Testis (tissue), 2 donors: ENCODE measurements at regions not wholly inside any gene's neighbourhood (a gene's known extent, or its start where the extent isn't known, plus 50 kb on each side); places are given as distances from the start of the nearest gene placed in this dataset.
A peak's percentile ranks its signal among the peaks of the same experiment; 100 is the strongest.
"Not testable (repeated sequence)": the region's sequence is repeated elsewhere in the genome, so short reads cannot be mapped to it uniquely, and the experiment has no call there.

Source experiments
- DNase-seq: peaks from one replicate; pipeline ENCODE4 v3.0.0-alpha.2; 2019
- H3K27ac ChIP-seq, 2 donors: fragments of 200-600 bp; sonication (generic); one replicate each; pipeline ENCODE4 v1.5.1; 2019
- H3K27me3 ChIP-seq: fragments of 200-600 bp; sonication (generic); one replicate; pipeline ENCODE4 v1.5.1; 2019
- H3K36me3 ChIP-seq: fragments of 200-600 bp; sonication (generic); one replicate; pipeline ENCODE4 v1.5.1; 2017; ENCODE audit warnings: low read depth; ENCODE audit errors: missing control alignments
- H3K4me1 ChIP-seq: fragments of 200-600 bp; sonication (generic); one replicate; pipeline ENCODE4 v1.5.1; 2019
- H3K4me3 ChIP-seq, 2 donors: fragments of 200-600 bp; sonication (generic); one replicate each; pipeline ENCODE4 v1.5.1; 2017 to 2019
- H3K9me3 ChIP-seq: fragments of 200-600 bp; sonication (generic); one replicate; pipeline ENCODE4 v1.5.1; 2017
- POLR2A ChIP-seq: fragments of 450-650 bp; IDR thresholded peaks from one replicate; pipeline ENCODE4 v1.6.1; 2017; ENCODE audit warnings: antibody characterized with exemption, mild to moderate bottlenecking, moderate library complexity
- WGBS, 2 donors: methylation state at CpG; one replicate each; pipeline ENCODE4 v1.1.5; 2018; 5-methylcytosine and 5-hydroxymethylcytosine counted together
- intact Hi-C: fragments of 100-400 bp; cut with DNase I; formaldehyde crosslinking; loops from one replicate; pipeline ENCODE4 v1.15.1; 2023; ENCODE audit warnings: low total_unique reads
- TF ChIP-seq, protein P1 (sequence below), 3 experiments: fragments of 450-650 bp in 2 of 3; fragments of 200-600 bp in 1 of 3; sonication (generic) in 1 of 3; IDR thresholded peaks; one replicate each; pipeline ENCODE4 v1.5.1; 2016 to 2019; ENCODE audit warnings: antibody characterized with exemption in 3 of 3, mild to moderate bottlenecking in 2 of 3, moderate library complexity in 1 of 3

DNA sequence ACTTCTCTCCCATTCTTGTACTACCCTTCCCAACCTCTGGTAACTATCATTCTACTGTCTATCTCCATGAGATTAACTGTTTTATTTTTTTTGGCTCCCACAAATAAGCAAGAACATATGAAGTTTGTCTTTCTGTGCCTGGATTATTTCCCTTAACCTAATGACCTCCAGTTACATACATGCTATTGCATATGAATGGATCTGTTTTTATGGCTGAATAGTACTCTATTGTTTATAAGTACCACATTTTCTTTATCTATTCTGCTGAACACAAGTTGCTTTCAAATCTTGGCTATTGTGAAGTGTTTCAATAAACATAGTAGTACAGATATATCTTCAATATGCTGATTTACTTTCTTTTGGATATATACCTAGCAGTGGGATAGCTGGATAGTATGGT lies 376.6 kb upstream of the KCND2 start:
- no peaks in the 10 kb centered on the region for H3K4me1 ChIP-seq
- no peak overlapping the region for H3K4me3 ChIP-seq
- no peak for DNase-seq
- no peaks in the 10 kb centered on the region for H3K36me3 ChIP-seq
- TF ChIP-seq POLR2A, result no peak
- TF ChIP-seq, protein P1, sequence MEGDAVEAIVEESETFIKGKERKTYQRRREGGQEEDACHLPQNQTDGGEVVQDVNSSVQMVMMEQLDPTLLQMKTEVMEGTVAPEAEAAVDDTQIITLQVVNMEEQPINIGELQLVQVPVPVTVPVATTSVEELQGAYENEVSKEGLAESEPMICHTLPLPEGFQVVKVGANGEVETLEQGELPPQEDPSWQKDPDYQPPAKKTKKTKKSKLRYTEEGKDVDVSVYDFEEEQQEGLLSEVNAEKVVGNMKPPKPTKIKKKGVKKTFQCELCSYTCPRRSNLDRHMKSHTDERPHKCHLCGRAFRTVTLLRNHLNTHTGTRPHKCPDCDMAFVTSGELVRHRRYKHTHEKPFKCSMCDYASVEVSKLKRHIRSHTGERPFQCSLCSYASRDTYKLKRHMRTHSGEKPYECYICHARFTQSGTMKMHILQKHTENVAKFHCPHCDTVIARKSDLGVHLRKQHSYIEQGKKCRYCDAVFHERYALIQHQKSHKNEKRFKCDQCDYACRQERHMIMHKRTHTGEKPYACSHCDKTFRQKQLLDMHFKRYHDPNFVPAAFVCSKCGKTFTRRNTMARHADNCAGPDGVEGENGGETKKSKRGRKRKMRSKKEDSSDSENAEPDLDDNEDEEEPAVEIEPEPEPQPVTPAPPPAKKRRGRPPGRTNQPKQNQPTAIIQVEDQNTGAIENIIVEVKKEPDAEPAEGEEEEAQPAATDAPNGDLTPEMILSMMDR (IDR thresholded peaks at IDR 0.05), result no peak
- no peaks in the 10 kb centered on the region for H3K9me3 ChIP-seq
- no peak overlapping the region for H3K27ac ChIP-seq
- intact Hi-C loops, result no loop called here
- no peaks in the 10 kb centered on the region for H3K27me3 ChIP-seq

DNA sequence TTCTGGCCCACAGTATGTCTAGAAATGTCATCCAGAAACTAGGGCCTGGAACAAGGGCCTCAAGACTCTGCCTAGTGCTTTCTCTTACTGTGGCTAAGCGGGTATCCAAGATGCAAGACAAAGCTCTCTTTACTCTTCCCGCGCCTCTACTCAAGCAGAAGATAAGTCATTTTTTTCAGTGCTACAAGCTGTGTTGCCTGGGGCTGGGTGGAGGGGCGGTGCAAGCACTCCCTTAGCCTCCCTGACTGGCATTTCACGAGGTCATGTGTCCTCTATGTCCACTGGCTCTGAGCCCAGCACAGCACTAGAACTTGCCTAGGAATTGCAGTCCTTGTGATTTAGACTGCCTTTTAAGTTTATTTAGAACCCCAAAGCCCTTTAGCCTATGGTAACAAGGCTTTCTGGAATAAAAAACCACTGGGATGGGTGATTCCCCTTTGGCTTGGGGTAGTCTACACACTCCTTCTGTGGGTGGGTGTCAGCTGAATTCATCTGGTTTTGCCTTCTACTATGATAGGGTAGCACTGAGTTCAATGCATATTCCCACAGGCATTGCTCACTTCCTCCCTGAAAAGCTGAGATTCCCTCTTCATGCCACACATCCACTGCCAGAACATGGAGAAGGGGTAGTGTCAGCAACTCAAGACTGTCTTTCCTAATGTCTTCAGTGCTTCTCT lies 371.8 kb upstream of the KCND2 start:
- Histone ChIP-seq H3K36me3 (no peaks in the 10 kb centered on the region), H3K27me3 (no peaks in the 10 kb centered on the region), H3K9me3 (no peaks in the 10 kb centered on the region), H3K27ac (no peak overlapping the region), H3K4me3 (no peak overlapping the region), H3K4me1 (no peaks in the 10 kb centered on the region)
- 80 to 84% methylated on average over 4 to 5 of the region's 5 CpGs for WGBS, 2 donors
- intact Hi-C loops, result no loop called here
- no peak for TF ChIP-seq POLR2A
- TF ChIP-seq, protein P1 (IDR thresholded peaks at IDR 0.05), result no peak
- peak; percentile 48 for DNase-seq

DNA sequence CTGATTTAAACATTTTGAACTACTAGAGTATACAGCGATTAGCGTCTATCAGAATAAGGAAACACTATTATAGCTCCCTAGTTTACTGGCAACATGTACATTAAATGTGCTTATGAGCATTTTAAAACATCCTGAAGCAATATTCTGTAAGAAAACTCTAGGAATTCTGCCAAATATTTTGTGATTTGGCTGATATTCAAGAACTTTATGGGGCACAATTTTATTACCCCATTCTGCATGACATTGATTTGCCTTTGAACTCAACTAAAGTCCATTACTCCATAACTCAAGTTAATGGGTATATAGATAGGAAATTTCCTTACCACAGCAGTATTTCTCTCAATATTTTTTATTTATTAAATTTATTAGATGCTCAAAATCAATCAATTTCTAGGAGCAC lies 369.9 kb upstream of the KCND2 start:
- no peak for TF ChIP-seq POLR2A
- TF ChIP-seq, protein P1 (IDR thresholded peaks at IDR 0.05), result no peak
- no peak overlapping the region for H3K27ac ChIP-seq
- H3K4me3 ChIP-seq, result no peak overlapping the region
- no peaks in the 10 kb centered on the region for H3K27me3 ChIP-seq
- no peaks in the 10 kb centered on the region for H3K36me3 ChIP-seq
- H3K9me3 ChIP-seq, result no peaks in the 10 kb centered on the region
- no peak for DNase-seq
- no peaks in the 10 kb centered on the region for H3K4me1 ChIP-seq
- WGBS, 2 donors, result 79 to 85% methylated on average over 2 of the region's 2 CpGs
- intact Hi-C loops, result no loop called here

DNA sequence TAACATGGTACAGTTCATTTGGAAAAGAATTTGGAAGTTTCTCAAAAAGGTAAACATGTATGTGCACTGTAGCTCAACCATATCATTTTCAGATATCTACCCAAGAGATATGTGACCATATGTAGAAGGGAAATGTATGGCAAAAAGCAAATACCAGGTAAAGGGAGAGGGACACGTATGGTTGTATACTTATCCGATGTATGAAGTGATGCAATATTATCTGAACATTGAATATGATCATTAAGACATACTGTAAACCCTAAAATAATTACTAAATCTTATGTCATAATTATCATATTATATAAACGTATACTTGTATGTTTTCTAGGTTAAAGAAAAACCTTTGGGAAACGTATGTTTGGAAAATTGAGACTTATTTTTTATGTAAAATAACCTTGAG lies 367.5 kb upstream of the KCND2 start:
- H3K27me3 ChIP-seq, result no peaks in the 10 kb centered on the region
- H3K27ac ChIP-seq, result no peak overlapping the region
- no peak overlapping the region for H3K4me3 ChIP-seq
- no peaks in the 10 kb centered on the region for H3K36me3 ChIP-seq
- intact Hi-C loops, result no loop called here
- 84 to 89% methylated on average over 4 of the region's 4 CpGs for WGBS, 2 donors
- H3K9me3 ChIP-seq, result no peaks in the 10 kb centered on the region
- DNase-seq, result no peak
- TF ChIP-seq, protein P1 (IDR thresholded peaks at IDR 0.05), result no peak
- TF ChIP-seq POLR2A, result no peak
- no peaks in the 10 kb centered on the region for H3K4me1 ChIP-seq

DNA sequence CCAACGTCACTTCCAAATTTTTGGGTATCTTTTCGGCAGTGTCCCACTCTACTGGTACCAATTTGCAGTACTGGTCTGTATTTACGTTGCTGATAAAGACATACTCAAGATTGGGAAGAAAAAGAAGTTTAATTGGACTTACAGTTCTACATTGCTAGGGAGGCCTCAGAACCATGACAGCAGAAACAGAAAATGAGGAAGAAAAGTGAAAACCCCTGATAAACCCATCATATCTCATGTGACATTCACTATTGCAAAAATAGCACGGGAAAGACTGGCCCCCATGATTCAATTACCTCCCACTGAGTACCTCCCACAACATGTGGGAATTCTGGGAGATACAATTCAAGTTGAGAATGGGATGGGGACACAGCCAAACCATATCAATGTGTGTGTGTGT lies 364.0 kb upstream of the KCND2 start:
- Histone ChIP-seq H3K4me1 (no peaks in the 10 kb centered on the region), H3K4me3 (no peak overlapping the region), H3K9me3 (no peaks in the 10 kb centered on the region), H3K27ac (no peak overlapping the region), H3K27me3 (no peaks in the 10 kb centered on the region), H3K36me3 (no peaks in the 10 kb centered on the region)
- TF ChIP-seq POLR2A, result no peak
- TF ChIP-seq, protein P1 (IDR thresholded peaks at IDR 0.05), result no peak
- no peak for DNase-seq
- intact Hi-C loops, result no loop called here
- 71 to 87% methylated on average over 4 of the region's 4 CpGs for WGBS, 2 donors

DNA sequence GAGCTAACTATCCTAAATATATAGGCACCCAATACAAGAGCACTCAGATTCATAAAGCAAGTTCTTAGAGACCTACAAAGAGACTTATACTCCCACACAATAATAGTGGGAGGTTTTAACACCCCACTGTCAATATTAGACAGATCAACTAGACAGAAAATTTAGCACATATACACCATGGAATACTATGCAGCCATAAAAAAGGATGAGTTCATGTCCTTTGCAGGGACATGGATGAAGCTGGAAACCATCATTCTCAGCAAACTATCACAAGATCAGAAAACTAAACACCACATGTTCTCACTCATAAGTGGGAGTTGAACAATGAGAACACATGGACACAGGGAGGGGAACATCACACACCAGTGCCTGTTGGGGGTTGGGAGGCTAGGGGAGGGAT lies 358.9 kb upstream of the KCND2 start:
- H3K9me3 ChIP-seq, H3K36me3 ChIP-seq, H3K4me3 ChIP-seq, H3K27me3 ChIP-seq, DNase-seq, intact Hi-C loops, H3K4me1 ChIP-seq, H3K27ac ChIP-seq: not testable (repeated sequence)
